ENCODE measurements at regions not wholly inside any gene's neighbourhood (a gene's known extent, or its start where the extent isn't known, plus 50 kb on each side); places are given as distances from the start of the nearest gene placed in this dataset.

DNA sequence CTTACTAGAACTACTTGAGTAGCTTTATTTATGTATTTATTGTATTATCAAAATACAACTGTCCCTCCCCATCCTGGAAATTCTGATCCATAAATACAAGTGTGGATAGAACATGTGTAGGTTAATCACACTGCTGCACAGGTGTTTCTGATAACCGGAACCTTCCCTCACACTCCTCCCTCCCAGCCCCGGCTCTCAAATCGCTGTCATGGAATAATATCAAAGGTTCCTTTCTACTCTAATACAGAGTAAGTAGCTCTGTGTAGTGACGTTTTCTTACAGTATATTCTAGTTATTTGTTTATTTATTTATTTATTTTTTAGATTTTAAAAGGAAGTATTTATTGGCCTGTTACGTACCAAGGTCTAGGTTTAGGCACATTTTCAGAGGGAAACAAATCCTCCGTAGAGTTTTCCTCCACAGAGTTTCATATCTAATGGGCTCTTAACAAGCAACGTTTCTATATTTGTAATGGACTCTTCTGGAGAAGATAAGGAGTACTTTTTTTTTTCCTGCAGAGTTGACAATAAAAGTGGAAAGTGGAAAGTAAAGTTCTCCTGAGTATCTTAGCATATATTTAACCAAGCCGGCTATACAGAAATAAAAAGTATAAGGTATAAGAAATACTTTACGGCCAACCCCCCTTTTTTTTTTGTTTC lies 129.0 kb upstream of the CARD18 start:
- no peaks in the 10 kb centered on the region for H3K36me3 Mint-ChIP-seq (ENCODE audit: low read depth)
- peaks cover 3% of the 10 kb centered on the region for H3K27me3 Mint-ChIP-seq (ENCODE audit: low read depth, poor library complexity)
- no peak for DNase-seq
- no peak overlapping the region for H3K27ac Mint-ChIP-seq
- H3K4me3 Mint-ChIP-seq = no peak overlapping the region
- no peak for TF ChIP-seq CTCF (IDR thresholded peaks at IDR 0.05)
- no peaks in the 10 kb centered on the region for H3K4me1 Mint-ChIP-seq
- no peaks in the 10 kb centered on the region for H3K9me3 Mint-ChIP-seq

DNA sequence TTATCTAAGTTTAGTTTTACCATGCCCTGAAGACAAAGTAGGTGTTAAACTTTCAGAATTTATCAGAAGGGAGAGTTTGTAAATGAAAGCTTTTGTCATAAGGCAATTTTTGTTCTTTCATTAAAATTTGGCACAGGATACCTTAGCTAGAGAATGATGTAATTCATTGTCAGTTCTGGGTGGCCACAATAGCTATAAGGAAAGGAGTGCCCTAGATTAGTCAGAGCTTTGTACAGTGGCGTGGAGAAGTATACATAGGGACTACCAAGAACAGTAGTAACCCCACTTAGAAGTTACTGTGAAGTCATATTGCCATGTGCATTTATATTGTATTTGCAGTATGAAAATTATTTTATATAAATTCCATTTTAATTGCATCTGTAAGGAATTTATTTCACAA lies 126.3 kb upstream of the CARD18 start:
- H3K4me3 Mint-ChIP-seq = no peak overlapping the region
- DNase-seq = no peak

DNA sequence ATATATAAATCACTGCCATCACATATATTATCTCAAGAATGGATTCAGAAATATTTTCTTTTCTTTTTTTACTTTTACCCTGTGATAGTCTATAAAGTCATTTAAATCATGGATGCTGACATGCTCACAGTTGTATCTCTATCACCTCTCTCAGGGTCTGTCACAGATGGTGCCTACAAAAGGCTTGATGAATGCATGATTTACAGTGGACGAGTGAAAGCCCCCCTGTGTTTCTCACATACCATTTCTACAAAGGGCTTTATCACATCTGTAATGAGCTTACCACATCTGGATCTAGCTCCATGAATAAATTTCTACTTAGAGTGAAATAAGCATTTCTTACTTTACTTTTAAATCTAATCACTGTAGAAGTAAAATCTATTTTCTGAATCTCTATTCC lies 121.4 kb upstream of the CARD18 start:
- H3K36me3 Mint-ChIP-seq (ENCODE audit: low read depth) = no peaks in the 10 kb centered on the region
- DNase-seq = no peak
- H3K4me3 Mint-ChIP-seq = no peak overlapping the region
- H3K27me3 Mint-ChIP-seq (ENCODE audit: low read depth, poor library complexity) = peaks cover 10% of the 10 kb centered on the region
- H3K4me1 Mint-ChIP-seq = no peaks in the 10 kb centered on the region
- H3K27ac Mint-ChIP-seq = no peak overlapping the region
- no peak for TF ChIP-seq CTCF (IDR thresholded peaks at IDR 0.05)
- no peaks in the 10 kb centered on the region for H3K9me3 Mint-ChIP-seq

More for the DNA sequence above, 126.3 kb upstream of the CARD18 start:
- no peaks in the 10 kb centered on the region for H3K4me1 Mint-ChIP-seq
- H3K27me3 Mint-ChIP-seq (ENCODE audit: low read depth, poor library complexity) = peaks cover 6% of the 10 kb centered on the region
- no peaks in the 10 kb centered on the region for H3K9me3 Mint-ChIP-seq
- H3K36me3 Mint-ChIP-seq (ENCODE audit: low read depth) = no peaks in the 10 kb centered on the region
- TF ChIP-seq CTCF (IDR thresholded peaks at IDR 0.05) = no peak
- H3K27ac Mint-ChIP-seq = no peak overlapping the region

- Mint-ChIP-seq H3K27me3 (ENCODE audit: low read depth, poor library complexity) (peaks cover 3% of the 10 kb centered on the region), H3K36me3 (ENCODE audit: low read depth) (no peaks in the 10 kb centered on the region), H3K27ac (no peak overlapping the region), H3K4me3 (no peak overlapping the region), H3K9me3 (no peaks in the 10 kb centered on the region), H3K4me1 (no peaks in the 10 kb centered on the region)
- TF ChIP-seq CTCF (IDR thresholded peaks at IDR 0.05) = no peak
- DNase-seq = no peak
Observed at GRCh38 chr11:105245781-105246315, 106.3 kb upstream of the CARD18 start.

GRCh38 chr11:105244160-105244825 lies 104.7 kb upstream of the CARD18 start:
- Mint-ChIP-seq H3K4me1 (no peaks in the 10 kb centered on the region), H3K4me3 (no peak overlapping the region), H3K36me3 (ENCODE audit: low read depth) (no peaks in the 10 kb centered on the region), H3K27me3 (ENCODE audit: low read depth, poor library complexity) (peaks cover 3% of the 10 kb centered on the region), H3K27ac (no peak overlapping the region), H3K9me3 (no peaks in the 10 kb centered on the region)
- no peak for DNase-seq
- TF ChIP-seq CTCF (IDR thresholded peaks at IDR 0.05) = no peak
